HL-60 (cell line): ENCODE measurements at regions not wholly inside any gene's neighbourhood (a gene's known extent, or its start where the extent isn't known, plus 50 kb on each side); places are given as distances from the start of the nearest gene placed in this dataset.

ENCODE experiments used
- DNase-seq, 2 experiments: peaks; one replicate each; pipeline ENCODE4 v3.0.0-alpha.2; 2010 to 2020; ENCODE audit warnings: low read depth in 1 of 2, low spot score in 1 of 2
- H3K27ac ChIP-seq: fragments of 250-450 bp; sonication (Bioruptor Pico); replicated peaks from 2 replicates; pipeline ENCODE4 v1.5.1; 2020; ENCODE audit warnings: mild to moderate bottlenecking, moderate library complexity
- H3K27me3 ChIP-seq: fragments of 250-450 bp; sonication (Bioruptor Pico); 2 replicates; pipeline ENCODE4 v1.5.1; 2021; ENCODE audit warnings: mild to moderate bottlenecking, moderate library complexity; ENCODE audit not compliant: insufficient read depth, poor library complexity, severe bottlenecking
- H3K4me3 ChIP-seq: replicated peaks from 2 replicates; pipeline ENCODE4 v1.5.1; 2011; ENCODE audit warnings: mild to moderate bottlenecking, control low read depth, low read length; ENCODE audit not compliant: insufficient read depth
- GABPA ChIP-seq: IDR thresholded peaks from 2 replicates; pipeline ENCODE4 v1.6.1; 2012; ENCODE audit warnings: low read depth
- POLR2AphosphoS5 ChIP-seq: IDR thresholded peaks from 2 replicates; pipeline ENCODE4 v1.6.1; 2012; ENCODE audit warnings: low read depth
- SPI1 ChIP-seq: IDR thresholded peaks from 2 replicates; pipeline ENCODE4 v1.6.1; 2012; ENCODE audit warnings: low read depth, mild to moderate bottlenecking, borderline replicate concordance
- TF ChIP-seq, protein P1 (sequence below): IDR thresholded peaks from 2 replicates; pipeline ENCODE4 v1.6.1; 2012; ENCODE audit warnings: low read depth; ENCODE audit not compliant: insufficient replicate concordance
- TF ChIP-seq, protein P2 (sequence below): IDR thresholded peaks from one replicate; pipeline ENCODE4 v1.5.1; 2011; ENCODE audit warnings: low read length, control low read depth, inconsistent platforms; ENCODE audit not compliant: insufficient read depth

DNA sequence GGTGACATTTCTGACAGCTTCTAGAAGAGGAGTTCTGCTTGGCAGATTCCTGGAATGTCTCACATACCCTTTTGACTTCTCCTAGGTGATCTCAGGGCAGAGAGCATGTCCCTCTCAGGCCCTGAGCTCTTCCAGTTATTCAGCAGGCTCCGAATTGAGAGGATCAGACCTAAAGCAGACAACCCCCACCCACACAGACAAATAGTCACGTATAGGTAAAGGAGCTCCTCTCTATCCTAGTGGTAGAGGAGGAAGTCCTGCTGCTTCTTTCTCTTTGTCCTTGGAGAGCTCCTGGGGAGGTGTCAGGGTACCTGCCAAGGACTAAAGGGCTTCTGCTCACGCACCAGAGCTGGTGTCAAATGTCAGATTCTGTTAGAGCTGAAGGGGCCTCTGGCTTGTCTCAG, 128.1 kb downstream of the IER5 start:
- H3K4me3 ChIP-seq, result no peak overlapping the region
- H3K27me3 ChIP-seq, result no peaks in the 10 kb centered on the region
- no peak for DNase-seq
- no peak overlapping the region for H3K27ac ChIP-seq
- no peak for TF ChIP-seq POLR2AphosphoS5
- TF ChIP-seq, protein P1, sequence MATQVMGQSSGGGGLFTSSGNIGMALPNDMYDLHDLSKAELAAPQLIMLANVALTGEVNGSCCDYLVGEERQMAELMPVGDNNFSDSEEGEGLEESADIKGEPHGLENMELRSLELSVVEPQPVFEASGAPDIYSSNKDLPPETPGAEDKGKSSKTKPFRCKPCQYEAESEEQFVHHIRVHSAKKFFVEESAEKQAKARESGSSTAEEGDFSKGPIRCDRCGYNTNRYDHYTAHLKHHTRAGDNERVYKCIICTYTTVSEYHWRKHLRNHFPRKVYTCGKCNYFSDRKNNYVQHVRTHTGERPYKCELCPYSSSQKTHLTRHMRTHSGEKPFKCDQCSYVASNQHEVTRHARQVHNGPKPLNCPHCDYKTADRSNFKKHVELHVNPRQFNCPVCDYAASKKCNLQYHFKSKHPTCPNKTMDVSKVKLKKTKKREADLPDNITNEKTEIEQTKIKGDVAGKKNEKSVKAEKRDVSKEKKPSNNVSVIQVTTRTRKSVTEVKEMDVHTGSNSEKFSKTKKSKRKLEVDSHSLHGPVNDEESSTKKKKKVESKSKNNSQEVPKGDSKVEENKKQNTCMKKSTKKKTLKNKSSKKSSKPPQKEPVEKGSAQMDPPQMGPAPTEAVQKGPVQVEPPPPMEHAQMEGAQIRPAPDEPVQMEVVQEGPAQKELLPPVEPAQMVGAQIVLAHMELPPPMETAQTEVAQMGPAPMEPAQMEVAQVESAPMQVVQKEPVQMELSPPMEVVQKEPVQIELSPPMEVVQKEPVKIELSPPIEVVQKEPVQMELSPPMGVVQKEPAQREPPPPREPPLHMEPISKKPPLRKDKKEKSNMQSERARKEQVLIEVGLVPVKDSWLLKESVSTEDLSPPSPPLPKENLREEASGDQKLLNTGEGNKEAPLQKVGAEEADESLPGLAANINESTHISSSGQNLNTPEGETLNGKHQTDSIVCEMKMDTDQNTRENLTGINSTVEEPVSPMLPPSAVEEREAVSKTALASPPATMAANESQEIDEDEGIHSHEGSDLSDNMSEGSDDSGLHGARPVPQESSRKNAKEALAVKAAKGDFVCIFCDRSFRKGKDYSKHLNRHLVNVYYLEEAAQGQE, result no peak
- TF ChIP-seq, protein P2, sequence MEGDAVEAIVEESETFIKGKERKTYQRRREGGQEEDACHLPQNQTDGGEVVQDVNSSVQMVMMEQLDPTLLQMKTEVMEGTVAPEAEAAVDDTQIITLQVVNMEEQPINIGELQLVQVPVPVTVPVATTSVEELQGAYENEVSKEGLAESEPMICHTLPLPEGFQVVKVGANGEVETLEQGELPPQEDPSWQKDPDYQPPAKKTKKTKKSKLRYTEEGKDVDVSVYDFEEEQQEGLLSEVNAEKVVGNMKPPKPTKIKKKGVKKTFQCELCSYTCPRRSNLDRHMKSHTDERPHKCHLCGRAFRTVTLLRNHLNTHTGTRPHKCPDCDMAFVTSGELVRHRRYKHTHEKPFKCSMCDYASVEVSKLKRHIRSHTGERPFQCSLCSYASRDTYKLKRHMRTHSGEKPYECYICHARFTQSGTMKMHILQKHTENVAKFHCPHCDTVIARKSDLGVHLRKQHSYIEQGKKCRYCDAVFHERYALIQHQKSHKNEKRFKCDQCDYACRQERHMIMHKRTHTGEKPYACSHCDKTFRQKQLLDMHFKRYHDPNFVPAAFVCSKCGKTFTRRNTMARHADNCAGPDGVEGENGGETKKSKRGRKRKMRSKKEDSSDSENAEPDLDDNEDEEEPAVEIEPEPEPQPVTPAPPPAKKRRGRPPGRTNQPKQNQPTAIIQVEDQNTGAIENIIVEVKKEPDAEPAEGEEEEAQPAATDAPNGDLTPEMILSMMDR, result no peak
- TF ChIP-seq GABPA, result no peak
- no peak for TF ChIP-seq SPI1

DNA sequence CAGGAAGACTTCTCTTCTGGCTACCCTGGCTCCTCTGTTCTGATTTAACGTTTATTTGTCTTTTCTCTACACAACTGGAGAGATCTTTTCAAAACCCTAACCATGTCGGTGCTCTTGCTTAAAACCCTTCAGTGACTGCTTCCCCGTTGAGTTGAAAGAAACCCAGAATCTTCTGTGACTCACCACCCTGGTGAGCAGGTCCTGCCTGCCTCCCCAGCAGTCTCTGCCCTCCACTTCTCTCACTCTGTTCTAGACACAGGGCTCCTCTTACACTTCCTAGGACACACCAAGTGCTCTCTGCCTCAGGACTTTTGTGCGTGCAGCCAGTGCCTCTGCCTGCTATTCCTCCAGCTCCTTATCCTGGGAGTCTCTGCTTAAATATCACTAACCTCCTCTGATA, 131.4 kb downstream of the IER5 start:
- Histone ChIP-seq H3K4me3 (no peak overlapping the region), H3K27ac (no peak overlapping the region), H3K27me3 (no peaks in the 10 kb centered on the region)
- TF ChIP-seq POLR2AphosphoS5 (no peak), GABPA (no peak), SPI1 (no peak)
- TF ChIP-seq, protein P2, result no peak
- TF ChIP-seq, protein P1, result no peak
- DNase-seq, result no peak

DNA sequence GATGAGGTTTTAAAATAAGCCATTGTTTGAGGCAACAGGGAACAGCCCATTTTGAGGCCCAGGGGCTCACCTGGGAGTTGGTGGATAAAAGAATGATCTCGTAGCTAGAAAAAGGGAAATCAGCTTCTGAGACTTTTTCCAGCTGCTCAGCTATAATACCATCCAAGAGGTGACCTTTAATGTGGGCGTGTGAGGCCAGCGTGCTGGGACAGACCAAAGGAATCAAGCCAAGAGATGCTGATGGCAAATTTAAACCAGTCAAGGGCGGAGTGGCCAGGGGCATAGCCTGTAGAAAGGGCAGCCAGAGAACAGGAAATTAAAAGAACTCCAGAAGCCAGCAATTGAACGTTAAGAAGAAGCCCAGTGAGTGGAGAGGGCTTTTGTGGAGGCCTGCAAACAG, 132.6 kb downstream of the IER5 start:
- no peak for DNase-seq
- Histone ChIP-seq H3K4me3 (no peak overlapping the region), H3K27ac (no peak overlapping the region), H3K27me3 (no peaks in the 10 kb centered on the region)
- TF ChIP-seq, protein P2, result no peak
- TF ChIP-seq POLR2AphosphoS5, result no peak
- no peak for TF ChIP-seq GABPA
- TF ChIP-seq SPI1, result no peak
- TF ChIP-seq, protein P1, result no peak
